ENCODE measurements at regions not wholly inside any gene's neighbourhood (a gene's known extent, or its start where the extent isn't known, plus 50 kb on each side); places are given as distances from the start of the nearest gene placed in this dataset.

GRCh38 chr18:45337477-45337876, 277.8 kb upstream of the SLC14A2 start:
- TF ChIP-seq CTCF (IDR thresholded peaks at IDR 0.05) (no peak), ZFX (IDR thresholded peaks at IDR 0.05; ENCODE audit: borderline replicate concordance) (no peak)

Data from 22Rv1 (cell line).